Cardiac fibroblast (primary cell): ENCODE measurements at regions not wholly inside any gene's neighbourhood (a gene's known extent, or its start where the extent isn't known, plus 50 kb on each side); places are given as distances from the start of the nearest gene placed in this dataset.

Experiments
- DNase-seq, 2 donors: peaks; one replicate each; pipeline versions ENCODE4 v3.0.0 to v3.0.0-alpha.2; 2010; ENCODE audit warnings: low read depth in 2 of 2
- H3K4me3 ChIP-seq, 2 donors: replicated peaks in 1 of 2; 1 replicate in 1 of 2; 2 replicates in 1 of 2; pipeline ENCODE4 v1.5.1; 2011; ENCODE audit warnings: low read depth in 2 of 2, low read length in 2 of 2, mild to moderate bottlenecking in 2 of 2, moderate library complexity in 1 of 2
- CTCF ChIP-seq: IDR thresholded peaks from one replicate; pipeline ENCODE4 v1.5.1; 2011; ENCODE audit warnings: low read depth, mild to moderate bottlenecking, low read length, inconsistent platforms

GRCh38 chr4:35952751-35953150 lies 291.6 kb downstream of the ARAP2 start:
- no peak overlapping the region for H3K4me3 ChIP-seq
- DNase-seq: no peak
- no peak for TF ChIP-seq CTCF

GRCh38 chr4:35963383-35963782 lies 280.9 kb downstream of the ARAP2 start:
- TF ChIP-seq CTCF: no peak
- H3K4me3 ChIP-seq: no peak overlapping the region
- DNase-seq: no peak

GRCh38 chr4:35963974-35964515 lies 280.3 kb downstream of the ARAP2 start:
- H3K4me3 ChIP-seq: no peak overlapping the region
- no peak for TF ChIP-seq CTCF
- DNase-seq: peak in 1 of 2 donors; percentile 0

GRCh38 chr4:35965300-35965699 lies 279.0 kb downstream of the ARAP2 start:
- no peak for TF ChIP-seq CTCF
- DNase-seq: no peak
- H3K4me3 ChIP-seq: no peak overlapping the region

- DNase-seq: no peak
- no peak for TF ChIP-seq CTCF
- no peak overlapping the region for H3K4me3 ChIP-seq
Observed at GRCh38 chr4:35966566-35966965, 277.7 kb downstream of the ARAP2 start.

GRCh38 chr4:35970366-35970960 lies 273.9 kb downstream of the ARAP2 start:
- TF ChIP-seq CTCF: no peak
- no peak for DNase-seq
- no peak overlapping the region for H3K4me3 ChIP-seq

GRCh38 chr4:35972814-35973213 lies 271.5 kb downstream of the ARAP2 start:
- no peak for DNase-seq
- no peak overlapping the region for H3K4me3 ChIP-seq
- TF ChIP-seq CTCF: no peak
